Body of pancreas (tissue), 4 donors: ENCODE measurements at regions not wholly inside any gene's neighbourhood (a gene's known extent, or its start where the extent isn't known, plus 50 kb on each side); places are given as distances from the start of the nearest gene placed in this dataset.

ENCODE experiments used
- POLR2A ChIP-seq, 3 donors: fragments of 450-650 bp; IDR thresholded peaks; one replicate each; pipeline ENCODE4 v1.6.1; 2016; ENCODE audit warnings: antibody characterized with exemption in 3 of 3, mild to moderate bottlenecking in 2 of 3
- TF ChIP-seq, protein P1 (sequence below), 7 experiments: fragments of 450-650 bp in 4 of 7; fragments of 200-600 bp in 3 of 7; sonication (generic) in 3 of 7; IDR thresholded peaks; one replicate each; pipeline ENCODE4 v1.5.1; 2016 to 2019; ENCODE audit warnings: antibody characterized with exemption in 7 of 7

GRCh38 chr3:187848401-187848800 lies 103.1 kb upstream of the BCL6 start:
- TF ChIP-seq, protein P1, sequence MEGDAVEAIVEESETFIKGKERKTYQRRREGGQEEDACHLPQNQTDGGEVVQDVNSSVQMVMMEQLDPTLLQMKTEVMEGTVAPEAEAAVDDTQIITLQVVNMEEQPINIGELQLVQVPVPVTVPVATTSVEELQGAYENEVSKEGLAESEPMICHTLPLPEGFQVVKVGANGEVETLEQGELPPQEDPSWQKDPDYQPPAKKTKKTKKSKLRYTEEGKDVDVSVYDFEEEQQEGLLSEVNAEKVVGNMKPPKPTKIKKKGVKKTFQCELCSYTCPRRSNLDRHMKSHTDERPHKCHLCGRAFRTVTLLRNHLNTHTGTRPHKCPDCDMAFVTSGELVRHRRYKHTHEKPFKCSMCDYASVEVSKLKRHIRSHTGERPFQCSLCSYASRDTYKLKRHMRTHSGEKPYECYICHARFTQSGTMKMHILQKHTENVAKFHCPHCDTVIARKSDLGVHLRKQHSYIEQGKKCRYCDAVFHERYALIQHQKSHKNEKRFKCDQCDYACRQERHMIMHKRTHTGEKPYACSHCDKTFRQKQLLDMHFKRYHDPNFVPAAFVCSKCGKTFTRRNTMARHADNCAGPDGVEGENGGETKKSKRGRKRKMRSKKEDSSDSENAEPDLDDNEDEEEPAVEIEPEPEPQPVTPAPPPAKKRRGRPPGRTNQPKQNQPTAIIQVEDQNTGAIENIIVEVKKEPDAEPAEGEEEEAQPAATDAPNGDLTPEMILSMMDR (IDR thresholded peaks at IDR 0.05) = no peak
- TF ChIP-seq POLR2A (IDR thresholded peaks at IDR 0.05) = no peak
